SU-DHL-6 (cell line): ENCODE measurements at regions not wholly inside any gene's neighbourhood (a gene's known extent, or its start where the extent isn't known, plus 50 kb on each side); places are given as distances from the start of the nearest gene placed in this dataset.

Experiments
- H2AFZ ChIP-seq: fragments of 200-600 bp; sonication (generic); 2 replicates; pipeline ENCODE4 v1.6.1; 2014; ENCODE audit warnings: low read depth, mild to moderate bottlenecking, moderate library complexity, mixed read lengths, antibody characterized with exemption, low read length; ENCODE audit not compliant: severe bottlenecking
- H3F3A ChIP-seq: fragments of 200-600 bp; shearing (Covaris generic); 2 replicates; pipeline ENCODE4 v1.6.0; 2016; ENCODE audit warnings: antibody characterized with exemption, mild to moderate bottlenecking; ENCODE audit not compliant: insufficient read depth
- H3K27ac ChIP-seq: fragments of 200-600 bp; sonication (generic); 2 replicates; pipeline ENCODE4 v1.5.1; 2016; ENCODE audit warnings: low read depth, mild to moderate bottlenecking, low read length, moderate library complexity, mixed read lengths
- H3K27me3 ChIP-seq: fragments of 200-600 bp; sonication (generic), shearing (Covaris generic); 2 replicates; pipeline ENCODE4 v1.6.0; 2014; ENCODE audit warnings: mild to moderate bottlenecking, low read length
- H3K36me3 ChIP-seq: fragments of 200-600 bp; sonication (generic); 2 replicates; pipeline ENCODE4 v1.6.1; 2014; ENCODE audit warnings: mild to moderate bottlenecking, low read length, mixed read lengths
- H3K4me2 ChIP-seq: fragments of 300-600, 200-600 bp; shearing (Covaris generic), sonication (generic); 2 replicates; pipeline ENCODE4 v1.6.0; 2014; ENCODE audit warnings: low read length, low read depth, mild to moderate bottlenecking; ENCODE audit not compliant: poor library complexity, severe bottlenecking
- H3K4me3 ChIP-seq: fragments of 200-600 bp; sonication (generic); 2 replicates; pipeline ENCODE4 v1.5.1; 2014; ENCODE audit warnings: antibody characterized with exemption, low read length, mild to moderate bottlenecking, mixed read lengths; ENCODE audit not compliant: insufficient read depth, poor library complexity, severe bottlenecking
- H3K79me2 ChIP-seq: fragments of 200-600 bp; sonication (generic); 2 replicates; pipeline ENCODE4 v1.6.1; 2014; ENCODE audit warnings: mild to moderate bottlenecking, low read length, moderate library complexity; ENCODE audit not compliant: insufficient read depth
- H3K9ac ChIP-seq: fragments of 200-600 bp; sonication (generic); 2 replicates; pipeline ENCODE4 v1.7.0; 2014; ENCODE audit warnings: mild to moderate bottlenecking, low read length
- H3K9me2 ChIP-seq: fragments of 200-600 bp; sonication (generic); replicated peaks from 2 replicates; pipeline ENCODE4 v1.6.1; 2014; ENCODE audit warnings: low read length; ENCODE audit not compliant: insufficient read depth
- H3K9me3 ChIP-seq: fragments of 200-600 bp; sonication (generic); 2 replicates; pipeline ENCODE4 v1.6.1; 2014; ENCODE audit warnings: low read length, mixed read lengths; ENCODE audit not compliant: insufficient read depth
- H4K20me1 ChIP-seq: fragments of 200-600 bp; sonication (generic); 2 replicates; pipeline ENCODE4 v1.6.1; 2014; ENCODE audit warnings: low read depth, mild to moderate bottlenecking, antibody characterized with exemption, low read length, moderate library complexity, mixed read lengths
- EZH2phosphoT487 ChIP-seq: fragments of 200-600 bp; sonication (generic), shearing (Covaris generic); conservative IDR thresholded peaks from 2 replicates; pipeline ENCODE4 v1.6.1; 2018; ENCODE audit warnings: mild to moderate bottlenecking, antibody characterized with exemption, low read length, moderate library complexity, mixed read lengths
- TF ChIP-seq, protein P1 (sequence below): fragments of 200-600 bp; sonication (generic); IDR thresholded peaks from one replicate; pipeline ENCODE4 v1.5.1; 2017; ENCODE audit warnings: antibody characterized with exemption, mild to moderate bottlenecking, low read length, moderate library complexity; ENCODE audit not compliant: insufficient read depth, poor library complexity, severe bottlenecking

DNA sequence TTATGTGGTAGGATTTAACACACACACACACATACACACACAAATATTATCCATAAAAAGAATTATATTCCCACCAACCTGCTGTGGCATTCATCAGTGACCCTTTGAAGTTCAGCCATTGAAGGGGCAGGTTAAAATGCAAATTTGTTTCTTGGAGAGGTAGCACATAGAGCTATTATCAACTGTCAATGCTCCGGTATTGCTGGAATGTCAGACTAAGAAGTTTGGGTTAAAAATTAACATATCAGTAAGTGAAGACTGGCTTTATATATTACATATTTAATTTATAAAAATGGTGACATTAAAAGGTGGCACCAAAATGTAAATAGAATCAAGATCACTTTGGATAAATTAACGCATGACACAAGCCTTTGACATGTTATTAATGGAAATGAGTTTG is 207.3 kb downstream of the DAD1 start:
- Histone ChIP-seq H3K9ac (no peak overlapping the region), H3F3A (peaks cover 23% of the 10 kb centered on the region)

DNA sequence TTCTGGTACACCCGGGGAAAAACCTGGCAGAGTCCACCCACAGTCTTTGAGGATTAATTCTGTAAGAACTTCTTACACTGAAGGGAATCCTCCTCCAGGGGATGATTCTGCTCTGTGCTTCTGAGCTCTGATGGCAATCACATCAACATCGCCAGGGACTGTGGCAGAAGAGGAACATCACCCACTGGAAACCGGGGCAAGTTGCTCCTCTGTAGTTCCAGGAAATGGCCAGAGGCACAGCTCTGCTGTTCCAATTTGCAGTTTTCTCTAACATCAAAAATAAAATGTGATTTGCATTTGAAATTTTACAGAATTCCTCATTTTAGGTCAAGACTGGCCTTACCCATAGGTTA is 207.6 kb downstream of the DAD1 start:
- no peak for TF ChIP-seq EZH2phosphoT487
- TF ChIP-seq, protein P1, sequence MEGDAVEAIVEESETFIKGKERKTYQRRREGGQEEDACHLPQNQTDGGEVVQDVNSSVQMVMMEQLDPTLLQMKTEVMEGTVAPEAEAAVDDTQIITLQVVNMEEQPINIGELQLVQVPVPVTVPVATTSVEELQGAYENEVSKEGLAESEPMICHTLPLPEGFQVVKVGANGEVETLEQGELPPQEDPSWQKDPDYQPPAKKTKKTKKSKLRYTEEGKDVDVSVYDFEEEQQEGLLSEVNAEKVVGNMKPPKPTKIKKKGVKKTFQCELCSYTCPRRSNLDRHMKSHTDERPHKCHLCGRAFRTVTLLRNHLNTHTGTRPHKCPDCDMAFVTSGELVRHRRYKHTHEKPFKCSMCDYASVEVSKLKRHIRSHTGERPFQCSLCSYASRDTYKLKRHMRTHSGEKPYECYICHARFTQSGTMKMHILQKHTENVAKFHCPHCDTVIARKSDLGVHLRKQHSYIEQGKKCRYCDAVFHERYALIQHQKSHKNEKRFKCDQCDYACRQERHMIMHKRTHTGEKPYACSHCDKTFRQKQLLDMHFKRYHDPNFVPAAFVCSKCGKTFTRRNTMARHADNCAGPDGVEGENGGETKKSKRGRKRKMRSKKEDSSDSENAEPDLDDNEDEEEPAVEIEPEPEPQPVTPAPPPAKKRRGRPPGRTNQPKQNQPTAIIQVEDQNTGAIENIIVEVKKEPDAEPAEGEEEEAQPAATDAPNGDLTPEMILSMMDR, result no peak
- no peaks in the 10 kb centered on the region for H4K20me1 ChIP-seq

More for the DNA sequence above, 207.3 kb downstream of the DAD1 start:
- Histone ChIP-seq H3K79me2 (no peaks in the 10 kb centered on the region), H3K9me3 (no peaks in the 10 kb centered on the region), H3K4me3 (no peak overlapping the region), H4K20me1 (no peaks in the 10 kb centered on the region), H3K27ac (no peak overlapping the region), H3K4me2 (no peak overlapping the region), H3K27me3 (no peaks in the 10 kb centered on the region), H2AFZ (no peak overlapping the region), H3K36me3 (no peaks in the 10 kb centered on the region), H3K9me2 (no peaks in the 10 kb centered on the region)
- no peak for TF ChIP-seq EZH2phosphoT487
- TF ChIP-seq, protein P1, result no peak

DNA sequence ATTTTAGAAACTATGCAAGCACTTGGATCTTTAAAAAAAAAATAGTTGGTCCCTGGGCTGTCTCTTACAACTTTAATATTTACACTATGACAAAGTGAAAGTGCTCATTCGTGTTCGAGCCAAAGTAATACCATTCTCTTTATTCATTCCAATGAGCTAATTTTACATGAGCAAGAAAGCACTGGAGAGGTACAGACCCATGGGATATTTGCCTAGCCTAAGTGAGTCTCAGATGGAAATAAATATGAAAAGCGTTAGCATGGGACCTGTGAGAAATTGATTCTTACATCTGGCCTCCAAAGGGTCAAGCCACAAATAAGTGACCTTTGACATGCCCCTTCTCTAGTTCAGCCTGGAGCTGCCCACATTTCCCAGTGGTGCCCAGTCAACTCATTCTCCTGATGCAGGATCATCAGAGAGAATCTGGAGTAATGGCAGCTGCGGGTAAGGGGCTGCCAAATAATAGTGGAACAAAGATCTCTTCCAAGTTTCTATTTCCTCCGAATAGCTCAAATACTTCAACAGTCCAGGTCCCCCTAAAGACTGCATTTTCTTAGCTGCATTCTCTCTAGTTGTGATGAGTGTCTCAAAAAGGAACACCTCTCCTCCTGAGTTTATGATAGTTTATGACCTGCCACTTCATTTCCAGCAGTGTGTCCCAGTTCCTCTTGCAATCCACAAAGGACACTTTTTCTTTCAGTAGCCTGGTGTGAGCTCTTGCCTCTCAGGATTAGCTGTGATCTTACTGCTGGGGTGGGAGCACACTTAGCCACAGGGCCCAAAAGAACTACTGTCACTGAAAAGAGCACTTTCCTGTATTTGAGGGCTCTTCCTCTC is 208.2 kb downstream of the DAD1 start:
- H3K27ac ChIP-seq, result no peak overlapping the region
- no peak overlapping the region for H3K9ac ChIP-seq
- peaks cover 16% of the 10 kb centered on the region for H3F3A ChIP-seq
- peak overlapping the region; percentile 13 for H3K4me2 ChIP-seq
- no peak overlapping the region for H3K4me3 ChIP-seq
- H3K27me3 ChIP-seq, result no peaks in the 10 kb centered on the region
- no peaks in the 10 kb centered on the region for H3K9me3 ChIP-seq
- H4K20me1 ChIP-seq, result no peaks in the 10 kb centered on the region
- no peak for TF ChIP-seq EZH2phosphoT487
- TF ChIP-seq, protein P1, result no peak
- H3K9me2 ChIP-seq, result no peaks in the 10 kb centered on the region
- no peaks in the 10 kb centered on the region for H3K36me3 ChIP-seq
- H3K79me2 ChIP-seq, result no peaks in the 10 kb centered on the region
- no peak overlapping the region for H2AFZ ChIP-seq

More for the DNA sequence above, 207.6 kb downstream of the DAD1 start:
- H3K9ac ChIP-seq, result no peak overlapping the region
- peaks cover 21% of the 10 kb centered on the region for H3F3A ChIP-seq
- H3K36me3 ChIP-seq, result no peaks in the 10 kb centered on the region
- H3K9me3 ChIP-seq, result no peaks in the 10 kb centered on the region
- H3K79me2 ChIP-seq, result no peaks in the 10 kb centered on the region
- no peaks in the 10 kb centered on the region for H3K27me3 ChIP-seq
- no peak overlapping the region for H3K4me3 ChIP-seq
- H3K4me2 ChIP-seq, result no peak overlapping the region
- no peak overlapping the region for H3K27ac ChIP-seq
- H3K9me2 ChIP-seq, result no peaks in the 10 kb centered on the region
- H2AFZ ChIP-seq, result no peak overlapping the region
